Sigmoid colon (tissue), 4 donors: ENCODE measurements at regions not wholly inside any gene's neighbourhood (a gene's known extent, or its start where the extent isn't known, plus 50 kb on each side); places are given as distances from the start of the nearest gene placed in this dataset.

Experiments
- EP300 ChIP-seq, 4 donors: sonication (generic); formaldehyde crosslinking; IDR thresholded peaks; one replicate each; pipeline ENCODE4 v1.6.1; 2017; ENCODE audit warnings: antibody characterized with exemption in 4 of 4
- POLR2AphosphoS5 ChIP-seq, 4 donors: sonication (generic); formaldehyde crosslinking; IDR thresholded peaks; one replicate each; pipeline ENCODE4 v1.6.1; 2017; ENCODE audit warnings: antibody characterized with exemption in 4 of 4
- TF ChIP-seq, protein P1 (sequence below), 4 experiments: fragments of 450-650 bp in 3 of 4; fragments of 200-600 bp in 1 of 4; IDR thresholded peaks; one replicate each; pipeline ENCODE4 v1.5.1; 2016 to 2019; ENCODE audit warnings: antibody characterized with exemption in 4 of 4, mild to moderate bottlenecking in 3 of 4, moderate library complexity in 2 of 4

DNA sequence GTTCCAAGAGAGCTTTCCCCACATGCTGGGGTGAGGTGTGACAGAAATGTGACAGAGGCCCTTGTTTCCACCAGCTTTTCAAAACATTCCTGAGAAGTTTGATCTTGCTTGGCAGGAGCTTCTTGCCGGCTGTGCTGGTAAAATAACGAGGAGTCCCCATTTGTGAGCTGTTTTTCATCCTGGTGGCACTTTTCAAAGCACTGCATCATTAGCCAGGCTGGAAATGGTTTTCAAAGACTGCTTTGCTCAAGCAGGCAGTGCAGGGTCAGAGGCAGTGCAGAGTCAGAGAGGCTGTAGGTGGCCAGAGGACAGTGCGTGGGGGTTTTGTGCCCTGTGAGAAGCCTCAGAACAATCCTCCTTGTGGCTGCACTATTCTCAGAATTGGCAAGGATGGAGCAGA lies 75.8 kb upstream of the KCNA3 start:
- TF ChIP-seq, protein P1, sequence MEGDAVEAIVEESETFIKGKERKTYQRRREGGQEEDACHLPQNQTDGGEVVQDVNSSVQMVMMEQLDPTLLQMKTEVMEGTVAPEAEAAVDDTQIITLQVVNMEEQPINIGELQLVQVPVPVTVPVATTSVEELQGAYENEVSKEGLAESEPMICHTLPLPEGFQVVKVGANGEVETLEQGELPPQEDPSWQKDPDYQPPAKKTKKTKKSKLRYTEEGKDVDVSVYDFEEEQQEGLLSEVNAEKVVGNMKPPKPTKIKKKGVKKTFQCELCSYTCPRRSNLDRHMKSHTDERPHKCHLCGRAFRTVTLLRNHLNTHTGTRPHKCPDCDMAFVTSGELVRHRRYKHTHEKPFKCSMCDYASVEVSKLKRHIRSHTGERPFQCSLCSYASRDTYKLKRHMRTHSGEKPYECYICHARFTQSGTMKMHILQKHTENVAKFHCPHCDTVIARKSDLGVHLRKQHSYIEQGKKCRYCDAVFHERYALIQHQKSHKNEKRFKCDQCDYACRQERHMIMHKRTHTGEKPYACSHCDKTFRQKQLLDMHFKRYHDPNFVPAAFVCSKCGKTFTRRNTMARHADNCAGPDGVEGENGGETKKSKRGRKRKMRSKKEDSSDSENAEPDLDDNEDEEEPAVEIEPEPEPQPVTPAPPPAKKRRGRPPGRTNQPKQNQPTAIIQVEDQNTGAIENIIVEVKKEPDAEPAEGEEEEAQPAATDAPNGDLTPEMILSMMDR (IDR thresholded peaks at IDR 0.05): no peak
- TF ChIP-seq POLR2AphosphoS5 (IDR thresholded peaks at IDR 0.05) (no peak), EP300 (IDR thresholded peaks at IDR 0.05) (no peak)
